Inflammatory macrophage (primary cell): ENCODE measurements at regions not wholly inside any gene's neighbourhood (a gene's known extent, or its start where the extent isn't known, plus 50 kb on each side); places are given as distances from the start of the nearest gene placed in this dataset.

ENCODE experiments used
- DNase-seq, 2 donors: peaks; one replicate each; pipeline ENCODE4 v3.0.0-alpha.2; 2020 to 2022

GRCh38 chr1:56355422-56355821 lies 223.9 kb downstream of the PLPP3 start:
- no peak for DNase-seq

GRCh38 chr1:56345831-56346230 lies 233.5 kb downstream of the PLPP3 start:
- DNase-seq: peak in 1 of 2 donors; percentile 17

- no peak for DNase-seq
Measured at GRCh38 chr1:56340977-56341376, 238.4 kb downstream of the PLPP3 start.

- DNase-seq: no peak
Measured at GRCh38 chr1:56339786-56340465, 239.4 kb downstream of the PLPP3 start.

- DNase-seq: no peak
Measured at GRCh38 chr1:56339093-56339492, 240.3 kb downstream of the PLPP3 start.

GRCh38 chr1:56336982-56337381 lies 242.4 kb downstream of the PLPP3 start:
- DNase-seq: no peak

- DNase-seq: no peak
Measured at GRCh38 chr1:56335394-56335793, 244.0 kb downstream of the PLPP3 start.

GRCh38 chr1:56334047-56334446 lies 245.3 kb downstream of the PLPP3 start:
- DNase-seq: no peak

- DNase-seq: no peak
Measured at GRCh38 chr1:56333461-56333860, 245.9 kb downstream of the PLPP3 start.

- DNase-seq: no peak
Measured at GRCh38 chr1:56331892-56332567, 247.3 kb downstream of the PLPP3 start.

- no peak for DNase-seq
Measured at GRCh38 chr1:56331207-56331891, 248.0 kb downstream of the PLPP3 start.

GRCh38 chr1:56330391-56331026 lies 248.9 kb downstream of the PLPP3 start:
- DNase-seq: peak; percentile 46 to 60

GRCh38 chr1:56329970-56330369 lies 249.4 kb downstream of the PLPP3 start:
- DNase-seq: peak in 1 of 2 donors; percentile 37

- no peak for DNase-seq
Measured at GRCh38 chr1:56327195-56327594, 252.2 kb downstream of the PLPP3 start.

- DNase-seq: no peak
Measured at GRCh38 chr1:56326056-56326455, 253.3 kb downstream of the PLPP3 start.

- no peak for DNase-seq
Measured at GRCh38 chr1:56324504-56324903, 254.9 kb downstream of the PLPP3 start.

- no peak for DNase-seq
Measured at GRCh38 chr1:56322211-56322610, 257.2 kb downstream of the PLPP3 start.

- DNase-seq: no peak
Measured at GRCh38 chr1:56321150-56321490, 258.2 kb downstream of the PLPP3 start.

GRCh38 chr1:56320464-56321149 lies 258.8 kb downstream of the PLPP3 start:
- DNase-seq: no peak

GRCh38 chr1:56317722-56318121 lies 261.6 kb downstream of the PLPP3 start:
- DNase-seq: no peak

- no peak for DNase-seq
Measured at GRCh38 chr1:56315293-56315942, 263.9 kb downstream of the PLPP3 start.

GRCh38 chr1:56313560-56313959 lies 265.8 kb downstream of the PLPP3 start:
- no peak for DNase-seq
